HPDE6-E6E7 (cell line): ENCODE measurements at regions not wholly inside any gene's neighbourhood (a gene's known extent, or its start where the extent isn't known, plus 50 kb on each side); places are given as distances from the start of the nearest gene placed in this dataset.
"Not testable (repeated sequence)": the region's sequence is repeated elsewhere in the genome, so short reads cannot be mapped to it uniquely, and the experiment has no call there.

Experiments
- DNase-seq: peaks from one replicate; pipeline ENCODE4 v3.0.0; 2011; ENCODE audit warnings: missing footprints; ENCODE audit errors: extremely low spot score

DNA sequence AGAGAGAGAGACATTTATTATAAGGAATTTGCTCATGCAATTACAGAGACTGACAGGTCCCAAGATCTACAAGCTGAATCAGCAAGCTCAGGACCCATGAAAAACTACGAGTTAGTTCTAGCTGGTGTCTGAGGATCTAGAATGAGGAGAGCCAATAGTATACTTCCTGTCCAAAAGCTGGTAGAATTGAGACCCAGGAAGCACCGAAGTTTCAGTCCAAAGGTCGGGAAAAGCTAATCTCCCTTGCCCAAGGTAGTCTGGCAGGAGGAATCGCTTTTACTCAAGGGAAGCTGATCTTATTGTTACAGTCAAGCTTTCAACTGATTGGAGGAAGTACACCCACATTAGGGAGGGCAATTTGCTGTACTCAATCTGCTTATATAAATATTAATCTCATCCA lies 389.6 kb downstream of the ADCYAP1 start:
- no peak for DNase-seq

DNA sequence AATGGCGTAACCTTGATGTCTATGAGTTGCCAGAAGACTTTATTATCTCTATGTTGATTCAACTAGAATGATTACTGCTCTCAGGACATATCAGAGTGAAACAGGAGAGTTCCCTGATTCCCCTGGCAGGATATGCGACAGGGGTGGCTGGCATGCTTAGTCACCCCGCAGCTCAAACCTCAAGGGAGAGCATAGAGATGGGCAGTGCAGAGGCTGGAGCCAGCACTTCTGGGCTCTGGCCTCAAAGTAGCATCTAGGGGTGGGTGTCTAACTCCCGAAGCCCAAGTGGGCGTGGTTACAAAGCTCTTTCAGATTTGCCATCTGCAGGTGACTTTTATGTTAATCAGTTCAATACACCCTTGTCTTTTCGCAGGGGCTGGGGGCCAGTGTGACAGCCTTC lies 391.6 kb downstream of the ADCYAP1 start:
- DNase-seq: no peak

DNA sequence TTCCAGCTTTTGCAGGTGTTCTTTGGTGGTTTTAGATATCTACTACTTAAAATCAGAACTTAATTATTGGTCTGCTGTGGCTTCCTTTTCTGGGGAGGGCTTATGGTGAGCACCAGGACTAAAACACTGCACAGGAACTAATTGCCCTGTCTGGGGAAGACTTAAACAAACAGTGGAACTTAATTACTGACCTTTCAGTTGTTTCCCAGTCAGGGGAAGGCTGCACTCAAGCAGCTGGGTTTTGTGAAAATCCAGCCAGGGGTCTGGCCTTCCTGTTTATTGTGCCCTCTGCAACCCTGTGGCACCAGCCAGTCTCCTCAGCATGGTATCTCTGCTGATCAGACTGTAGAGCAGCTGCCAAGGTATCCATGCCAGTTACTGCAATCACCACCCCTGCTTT lies 398.2 kb downstream of the ADCYAP1 start:
- DNase-seq: no peak

DNA sequence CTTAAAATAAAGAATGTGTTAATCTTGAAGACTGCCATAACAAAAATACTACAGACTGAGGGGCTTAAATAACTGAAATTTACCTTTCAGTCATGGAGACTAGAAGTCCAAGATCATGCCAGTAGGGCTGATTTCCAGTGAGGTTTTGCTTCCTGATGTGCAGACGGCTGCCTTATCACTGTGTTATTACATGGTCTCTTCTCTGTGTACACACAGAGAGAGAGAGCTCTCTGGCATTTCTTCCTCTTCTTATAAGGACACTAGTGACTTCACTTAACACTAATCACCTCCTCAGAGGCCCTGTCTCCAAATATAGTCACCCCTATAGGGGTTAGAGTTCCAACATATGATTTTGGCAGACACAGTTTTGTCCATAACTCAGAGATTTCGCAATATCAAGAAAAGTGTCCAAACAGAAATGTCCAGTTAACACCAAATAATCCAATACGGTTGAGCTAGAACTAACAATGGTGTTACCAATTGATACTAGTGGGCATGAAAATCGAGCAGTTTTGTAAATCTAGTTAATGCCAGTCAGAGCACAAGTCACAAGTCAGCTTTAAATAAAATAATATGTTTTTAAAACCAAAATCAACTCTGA lies 399.8 kb downstream of the ADCYAP1 start:
- no peak for DNase-seq

DNA sequence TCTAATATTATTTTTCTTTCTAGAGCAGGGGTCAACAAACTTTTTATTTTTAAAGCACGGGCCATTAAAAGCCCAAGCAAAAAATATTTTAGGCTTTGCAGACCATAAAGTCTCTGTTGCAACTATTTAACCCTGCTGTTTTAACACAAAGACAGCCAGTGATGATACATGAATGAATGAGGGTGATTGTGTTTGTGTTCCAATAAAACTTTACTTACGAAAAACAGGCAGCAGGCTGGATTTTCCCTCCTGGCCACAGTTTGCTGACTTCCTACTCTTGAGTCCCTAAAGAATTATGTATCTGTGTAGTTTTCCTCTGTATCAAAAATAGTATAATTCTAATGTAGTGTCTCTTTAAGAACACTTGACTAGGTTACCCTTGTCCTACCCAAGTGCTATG lies 402.0 kb downstream of the ADCYAP1 start:
- DNase-seq: no peak

DNA sequence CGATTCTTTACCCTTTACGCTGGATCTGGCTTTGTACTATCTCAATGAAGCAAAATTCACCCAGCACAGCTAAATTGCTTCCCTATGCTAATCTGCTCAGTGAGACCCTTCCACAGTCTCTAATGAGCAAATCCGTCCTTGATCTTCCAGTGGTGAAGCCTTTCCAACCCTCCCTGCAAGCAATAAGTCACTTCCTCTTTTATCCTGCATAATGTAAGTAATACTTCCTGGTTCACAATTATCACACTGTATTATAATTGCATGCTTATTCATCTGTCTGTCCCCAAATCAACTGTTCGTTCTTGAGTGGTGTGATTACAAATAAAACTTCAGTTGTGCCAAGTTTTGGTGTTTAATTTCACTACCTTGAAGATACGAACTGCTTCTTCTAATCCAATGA lies 404.0 kb downstream of the ADCYAP1 start:
- no peak for DNase-seq

DNA sequence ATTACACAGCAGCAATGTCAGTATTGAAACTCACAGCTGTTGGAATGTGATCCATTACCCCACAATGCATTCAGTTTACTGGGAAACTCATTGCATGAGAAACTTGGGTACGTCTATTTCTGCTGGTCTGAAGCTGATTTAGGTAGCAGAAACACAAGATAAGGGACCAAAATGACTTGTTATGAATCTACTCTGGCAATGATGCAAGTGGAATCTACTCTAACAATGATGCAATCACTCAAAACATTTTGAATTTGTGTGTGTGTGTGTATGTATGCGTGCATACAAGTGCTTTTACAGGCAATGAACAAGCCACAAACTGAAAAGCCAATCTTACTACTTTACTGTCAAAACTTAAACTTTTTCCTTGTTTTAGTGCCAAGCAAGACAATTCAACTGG lies 406.7 kb downstream of the ADCYAP1 start:
- DNase-seq: no peak

DNA sequence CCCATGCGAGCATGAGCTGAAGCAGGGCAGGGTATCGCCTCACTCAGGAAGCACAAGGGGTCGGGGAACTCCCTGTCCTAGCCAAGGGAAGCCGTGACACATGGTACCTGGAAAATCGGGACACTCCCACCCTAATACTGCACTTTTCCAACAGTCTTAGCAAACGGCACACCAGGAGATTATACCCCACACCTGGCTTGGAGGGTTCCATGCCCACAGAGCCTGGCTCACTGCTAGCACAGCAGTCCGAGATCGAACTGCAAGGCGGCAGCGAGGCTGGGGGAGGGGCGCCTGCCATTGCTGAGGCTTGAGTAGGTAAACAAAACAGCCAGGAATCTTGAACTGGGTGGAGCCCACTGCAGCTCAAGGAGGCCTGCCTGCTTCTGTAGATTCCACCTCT lies 430.7 kb downstream of the ADCYAP1 start:
- not testable (repeated sequence) for DNase-seq

DNA sequence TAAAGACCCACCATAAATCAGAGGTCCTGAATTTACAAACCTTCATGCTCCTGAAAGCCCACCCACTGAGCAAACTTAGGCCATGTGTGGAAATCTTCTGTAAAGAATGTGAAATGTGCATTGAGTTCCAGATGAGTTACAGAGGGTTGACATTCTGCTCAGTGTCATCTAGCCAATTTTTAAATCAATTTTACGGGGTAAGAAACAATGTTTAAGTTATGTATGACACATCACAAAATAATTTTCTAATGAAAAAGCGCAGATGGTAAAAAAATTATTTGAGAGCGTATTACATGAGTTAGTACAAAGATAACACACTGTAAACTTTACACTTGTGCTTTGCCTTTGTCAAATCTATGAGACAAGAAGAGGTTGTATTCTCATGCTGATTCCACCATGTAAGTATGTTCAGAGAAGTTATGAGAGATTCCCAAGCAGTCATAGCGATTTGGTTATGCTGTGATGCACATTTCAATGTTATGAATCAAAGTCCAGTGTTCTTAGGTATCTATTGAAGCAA lies 446.3 kb downstream of the ADCYAP1 start:
- no peak for DNase-seq

DNA sequence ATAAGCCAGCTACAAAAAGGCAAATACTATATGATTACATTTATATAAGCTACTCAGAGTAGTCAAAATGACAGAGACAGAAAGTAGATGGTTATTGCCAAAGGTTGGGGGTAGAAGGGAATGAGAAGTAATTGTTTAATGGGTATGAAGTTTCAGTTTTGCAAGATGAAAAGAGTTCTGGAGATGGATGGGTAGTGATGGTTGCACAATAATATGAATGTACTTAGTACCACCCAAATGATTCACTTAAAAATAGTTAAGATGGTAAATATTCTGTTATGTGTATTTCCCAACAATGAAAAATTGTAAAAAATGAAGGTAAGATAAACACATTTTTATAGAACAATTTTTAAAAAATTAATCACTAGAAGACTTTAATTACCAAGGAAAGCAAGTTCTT lies 448.4 kb downstream of the ADCYAP1 start:
- DNase-seq: no peak

DNA sequence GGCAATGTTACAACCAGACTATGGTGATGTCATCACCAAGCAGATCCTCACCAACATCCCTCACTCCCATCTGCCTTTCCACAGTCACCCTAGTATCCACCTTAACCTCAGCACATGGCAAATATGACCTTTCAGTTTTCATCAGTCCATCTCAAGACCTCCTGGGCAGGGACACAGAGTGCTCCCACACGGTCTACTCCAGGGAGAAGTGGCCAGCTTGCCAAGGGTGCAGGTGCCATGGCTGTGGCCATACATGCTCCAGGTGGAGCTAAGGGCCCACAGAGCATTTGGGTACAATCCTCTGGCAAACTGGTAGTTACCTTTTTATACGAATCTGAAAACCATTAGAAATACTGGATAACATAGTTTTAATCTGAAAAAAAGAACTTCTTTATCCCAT lies 453.1 kb downstream of the ADCYAP1 start:
- DNase-seq: no peak

DNA sequence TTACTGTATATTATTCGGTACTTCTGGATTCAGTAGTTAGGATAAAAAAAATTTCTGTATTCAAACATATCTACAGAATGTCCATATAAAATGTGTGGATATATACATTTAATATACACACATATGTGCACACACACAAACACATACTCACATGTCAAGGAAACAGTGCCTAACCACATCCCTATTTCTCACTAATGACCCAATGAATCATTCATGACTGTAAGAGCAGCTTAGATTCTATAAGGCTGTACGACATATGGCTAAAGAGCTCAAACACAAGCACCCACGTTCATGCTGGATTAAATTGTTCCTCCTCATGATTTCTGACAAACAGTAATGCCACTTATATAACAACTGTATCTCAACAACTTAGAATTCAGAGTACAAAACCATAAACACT lies 457.3 kb downstream of the ADCYAP1 start:
- no peak for DNase-seq

DNA sequence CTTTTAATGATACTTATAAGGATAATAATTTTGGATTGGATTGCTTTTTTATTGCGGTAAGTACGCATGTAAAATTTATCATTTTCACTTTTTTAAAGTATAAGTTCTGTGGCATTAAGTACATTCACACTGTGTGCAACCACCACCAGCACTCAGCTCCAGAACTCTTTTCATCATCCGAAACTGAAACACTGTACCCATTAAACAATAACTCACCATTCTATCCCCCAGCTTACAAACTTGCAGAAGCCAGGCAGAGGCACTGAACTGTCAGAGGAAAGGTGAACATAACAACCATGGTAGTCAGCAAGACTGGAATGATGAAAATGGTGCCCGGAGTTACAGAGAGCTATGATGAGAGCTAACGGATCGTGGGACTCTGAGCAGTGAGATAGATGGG lies 465.9 kb downstream of the ADCYAP1 start:
- DNase-seq: no peak

DNA sequence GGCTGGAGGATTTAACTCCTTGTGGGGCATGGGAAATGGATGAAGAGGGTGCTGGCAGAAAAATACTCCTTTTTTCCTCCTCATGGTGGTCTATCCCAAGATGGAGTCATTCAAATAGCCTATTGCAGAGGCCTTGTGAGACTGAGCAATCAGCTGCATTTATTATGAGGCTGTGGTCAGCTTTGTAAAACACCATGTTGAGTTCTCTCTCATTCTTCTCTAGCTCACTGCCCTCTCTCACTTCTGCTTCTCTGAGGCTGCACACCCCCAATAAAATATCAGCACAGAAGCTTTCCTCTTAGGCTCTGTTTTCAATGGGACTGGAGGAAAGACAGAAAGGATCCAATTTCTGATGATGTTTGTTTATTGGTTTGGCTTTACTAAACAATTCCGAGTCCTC lies 467.1 kb downstream of the ADCYAP1 start:
- DNase-seq: no peak

DNA sequence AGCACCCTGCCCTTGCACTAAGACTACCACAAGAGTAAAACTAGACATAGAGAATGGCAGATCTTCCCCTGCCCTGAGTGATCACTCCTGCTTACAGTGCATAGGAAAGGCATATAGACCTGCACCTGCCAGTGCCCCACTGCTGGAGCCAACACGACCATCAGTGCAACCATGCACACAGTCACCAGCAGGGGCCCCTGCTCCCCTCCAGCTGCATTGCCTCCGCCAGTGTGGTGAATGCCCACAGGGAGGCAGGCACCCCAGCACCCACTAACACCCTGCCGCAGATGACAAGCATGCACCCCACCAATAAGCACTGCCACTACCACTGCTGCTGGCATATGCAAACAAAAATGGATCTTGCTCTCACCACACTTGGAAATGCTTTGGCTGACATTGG lies 478.8 kb downstream of the ADCYAP1 start:
- DNase-seq: no peak

DNA sequence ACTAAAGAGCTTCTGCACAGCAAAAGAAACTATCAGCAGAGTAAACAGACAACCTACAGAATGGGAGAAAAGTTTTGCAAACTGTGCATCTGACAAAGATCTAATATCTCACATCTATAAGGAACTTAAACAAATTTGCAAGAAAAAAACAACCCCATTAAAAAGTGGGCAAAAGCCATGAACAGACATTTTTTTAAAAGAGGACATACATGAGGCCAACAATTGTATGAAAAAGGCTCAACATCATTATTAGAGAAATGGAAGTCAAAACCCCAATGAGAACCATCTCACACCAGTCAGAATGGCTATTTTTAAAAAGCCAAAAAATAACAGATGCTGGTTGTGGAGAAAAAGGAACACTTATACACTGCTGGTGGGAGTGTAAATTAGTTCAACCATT lies 483.8 kb downstream of the ADCYAP1 start:
- DNase-seq: not testable (repeated sequence)

DNA sequence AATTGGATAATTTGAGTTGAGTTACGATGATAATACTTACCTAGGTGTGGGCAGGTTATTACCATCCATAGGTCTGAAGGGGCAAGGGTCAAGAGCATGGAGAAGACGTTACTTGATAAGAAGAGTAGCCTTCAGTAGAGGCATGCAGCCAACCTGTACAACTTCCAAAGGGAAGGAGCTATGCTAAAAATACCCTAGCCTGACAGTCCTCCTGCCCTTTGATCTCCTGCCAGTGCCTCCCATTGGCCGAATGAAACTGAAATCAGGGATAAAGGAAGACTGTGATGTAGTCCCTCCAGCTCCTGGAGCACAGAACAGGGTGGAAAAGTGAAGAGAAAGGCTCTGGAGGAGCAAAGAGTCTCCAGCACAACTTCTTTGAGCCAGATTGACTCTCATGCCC lies 487.4 kb downstream of the ADCYAP1 start:
- no peak for DNase-seq

DNA sequence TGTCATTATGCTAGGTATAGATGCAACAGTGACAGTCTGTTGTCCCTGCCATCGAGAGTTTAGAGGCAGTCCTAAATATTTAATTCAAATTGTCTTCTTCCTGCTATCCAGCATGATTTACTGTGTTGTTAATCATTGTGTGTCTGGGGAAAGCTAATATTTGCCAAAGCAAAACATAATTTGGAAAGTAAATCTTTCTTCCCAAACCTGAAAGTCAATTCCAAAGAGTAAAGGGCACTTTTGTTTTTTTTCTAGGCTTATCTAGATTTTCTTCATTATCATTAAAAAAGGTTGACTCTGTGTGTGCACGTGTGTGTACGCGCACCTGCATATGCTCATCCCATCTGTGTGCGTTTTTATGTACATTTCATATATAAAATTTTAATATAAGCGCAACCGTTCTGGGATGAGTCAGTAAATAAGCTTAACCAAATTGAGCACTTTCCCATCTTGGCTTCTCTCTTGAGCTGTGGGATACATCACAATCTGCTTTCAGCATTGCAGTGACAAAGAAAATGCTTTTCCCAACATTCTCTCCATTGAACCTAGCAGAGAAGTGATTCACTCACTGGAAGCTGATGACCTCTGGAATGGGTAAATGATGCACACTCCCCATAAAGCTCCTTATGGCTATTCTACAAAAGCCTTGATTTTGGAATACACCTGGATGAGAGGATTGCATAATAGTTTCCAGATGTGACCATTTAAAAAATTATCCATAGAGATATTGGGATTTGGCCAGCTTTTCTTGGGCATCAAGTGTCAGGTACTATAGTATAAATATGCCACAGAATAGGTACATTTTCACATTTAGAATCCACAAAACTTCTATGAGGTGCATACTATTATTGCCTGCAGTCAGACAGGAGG lies 488.4 kb downstream of the ADCYAP1 start:
- DNase-seq: no peak

DNA sequence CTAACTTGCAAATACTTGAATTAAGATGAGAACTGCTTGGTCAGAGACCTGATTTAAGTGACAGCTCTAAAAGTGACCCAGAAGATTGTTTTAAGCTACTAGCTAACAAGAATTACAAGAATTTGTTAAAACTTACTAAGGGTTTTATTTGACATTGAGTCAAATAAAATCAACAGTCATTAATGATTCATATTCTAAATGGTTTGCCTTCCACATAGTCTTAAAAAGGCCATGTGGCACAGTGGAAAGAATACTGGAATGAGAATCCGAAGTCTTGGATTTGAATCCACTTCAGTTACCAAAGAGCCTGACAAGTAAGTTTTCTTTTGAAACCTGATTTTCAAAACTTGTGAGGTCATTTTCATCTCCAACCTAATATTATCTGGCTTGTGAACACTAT lies 489.3 kb downstream of the ADCYAP1 start:
- DNase-seq: no peak

DNA sequence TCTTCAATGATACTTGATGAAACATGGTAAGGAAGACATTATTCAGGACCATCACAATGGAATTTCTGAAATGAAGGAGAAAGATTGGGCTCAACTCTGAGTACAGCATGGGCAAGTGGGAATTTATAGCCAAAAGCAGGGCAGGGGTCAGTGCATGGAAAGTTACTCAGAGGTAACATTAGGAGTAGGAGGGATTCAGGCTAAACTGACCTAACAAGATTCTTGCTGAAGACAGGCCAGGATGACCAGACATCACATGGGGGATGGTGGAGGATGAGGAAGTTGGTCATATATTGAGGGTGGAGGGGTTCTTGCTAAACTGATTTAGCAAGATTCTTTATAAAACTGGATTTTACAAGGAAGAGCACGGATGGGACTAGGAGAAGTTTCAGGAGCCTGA lies 489.8 kb downstream of the ADCYAP1 start:
- DNase-seq: no peak

DNA sequence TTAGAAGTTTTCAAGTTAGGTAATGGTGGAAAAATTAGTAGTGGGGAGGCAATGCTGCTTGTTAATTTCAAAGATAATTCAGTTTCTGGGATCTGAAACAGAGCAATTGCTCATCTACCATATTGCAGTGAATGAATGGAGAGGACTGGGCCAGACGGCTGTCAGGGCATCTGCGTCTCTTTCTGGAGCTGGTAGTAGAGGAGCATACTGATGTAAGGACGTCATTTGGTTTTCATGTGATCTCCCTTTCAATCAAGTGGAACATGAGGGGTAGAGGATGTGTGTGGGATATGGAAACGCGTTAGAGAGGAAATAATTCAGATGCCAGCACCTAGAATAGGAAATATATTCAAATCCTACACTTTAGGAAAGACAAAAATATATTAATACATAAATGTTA lies 490.3 kb downstream of the ADCYAP1 start:
- DNase-seq: no peak

DNA sequence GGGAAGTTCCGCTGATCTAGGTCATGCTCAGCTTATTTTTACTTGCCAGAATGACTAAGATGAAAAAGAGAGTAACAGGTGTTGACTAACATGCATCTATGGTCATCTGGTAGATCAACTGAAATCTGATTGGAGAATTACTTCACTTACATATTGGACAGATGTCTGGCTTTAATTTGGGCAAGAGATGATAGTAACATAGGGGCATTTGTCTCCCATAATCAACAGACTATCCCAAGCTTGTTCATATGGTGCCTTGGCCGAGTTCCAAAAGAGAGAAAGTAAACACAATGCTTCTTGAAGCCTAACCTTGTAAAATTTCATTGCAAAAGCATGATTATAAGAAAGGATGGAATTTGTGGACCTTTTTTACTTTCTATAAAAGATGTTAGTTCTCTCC lies 503.7 kb downstream of the ADCYAP1 start:
- DNase-seq: no peak

DNA sequence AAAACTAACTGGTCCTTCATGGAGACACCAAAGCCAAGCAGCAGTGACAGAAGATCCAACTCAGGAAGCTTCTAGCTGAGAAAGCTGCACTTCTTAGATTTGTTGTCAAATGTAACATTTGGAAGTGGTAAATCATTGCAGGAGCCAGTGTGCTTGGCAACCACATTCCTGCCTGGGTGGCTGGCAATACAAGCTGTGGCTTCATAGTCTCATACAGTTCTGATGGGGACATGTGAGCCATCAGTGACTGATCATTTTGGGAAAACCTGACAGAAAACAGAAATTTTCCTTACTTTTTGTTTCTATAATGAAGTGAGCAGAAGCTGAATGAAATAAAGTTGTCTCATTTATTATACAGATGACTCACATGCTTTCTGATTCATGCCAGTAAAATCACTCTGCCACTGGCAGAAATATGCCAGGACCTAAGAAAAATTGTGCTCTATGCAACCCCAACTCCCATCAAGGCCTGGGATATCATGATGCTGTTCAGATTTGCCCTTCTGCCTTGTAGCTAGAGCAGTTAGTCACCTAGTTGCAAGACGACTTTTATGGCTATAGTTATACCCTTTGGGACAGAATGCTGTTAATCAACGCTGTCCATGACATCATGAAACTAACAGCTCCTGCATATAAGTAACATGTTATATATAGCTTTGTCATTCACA lies 508.1 kb downstream of the ADCYAP1 start:
- no peak for DNase-seq
